SU-DHL-6 (cell line): ENCODE measurements at regions not wholly inside any gene's neighbourhood (a gene's known extent, or its start where the extent isn't known, plus 50 kb on each side); places are given as distances from the start of the nearest gene placed in this dataset.

Experiments
- H2AFZ ChIP-seq: fragments of 200-600 bp; sonication (generic); 2 replicates; pipeline ENCODE4 v1.6.1; 2014; ENCODE audit warnings: low read depth, mild to moderate bottlenecking, moderate library complexity, mixed read lengths, antibody characterized with exemption, low read length; ENCODE audit not compliant: severe bottlenecking
- H3F3A ChIP-seq: fragments of 200-600 bp; shearing (Covaris generic); 2 replicates; pipeline ENCODE4 v1.6.0; 2016; ENCODE audit warnings: antibody characterized with exemption, mild to moderate bottlenecking; ENCODE audit not compliant: insufficient read depth
- H3K27ac ChIP-seq: fragments of 200-600 bp; sonication (generic); 2 replicates; pipeline ENCODE4 v1.5.1; 2016; ENCODE audit warnings: low read depth, mild to moderate bottlenecking, low read length, moderate library complexity, mixed read lengths
- H3K27me3 ChIP-seq: fragments of 200-600 bp; sonication (generic), shearing (Covaris generic); 2 replicates; pipeline ENCODE4 v1.6.0; 2014; ENCODE audit warnings: mild to moderate bottlenecking, low read length
- H3K36me3 ChIP-seq: fragments of 200-600 bp; sonication (generic); 2 replicates; pipeline ENCODE4 v1.6.1; 2014; ENCODE audit warnings: mild to moderate bottlenecking, low read length, mixed read lengths
- H3K4me2 ChIP-seq: fragments of 300-600, 200-600 bp; shearing (Covaris generic), sonication (generic); 2 replicates; pipeline ENCODE4 v1.6.0; 2014; ENCODE audit warnings: low read length, low read depth, mild to moderate bottlenecking; ENCODE audit not compliant: poor library complexity, severe bottlenecking
- H3K4me3 ChIP-seq: fragments of 200-600 bp; sonication (generic); 2 replicates; pipeline ENCODE4 v1.5.1; 2014; ENCODE audit warnings: antibody characterized with exemption, low read length, mild to moderate bottlenecking, mixed read lengths; ENCODE audit not compliant: insufficient read depth, poor library complexity, severe bottlenecking
- H3K79me2 ChIP-seq: fragments of 200-600 bp; sonication (generic); 2 replicates; pipeline ENCODE4 v1.6.1; 2014; ENCODE audit warnings: mild to moderate bottlenecking, low read length, moderate library complexity; ENCODE audit not compliant: insufficient read depth
- H3K9ac ChIP-seq: fragments of 200-600 bp; sonication (generic); 2 replicates; pipeline ENCODE4 v1.7.0; 2014; ENCODE audit warnings: mild to moderate bottlenecking, low read length
- H3K9me2 ChIP-seq: fragments of 200-600 bp; sonication (generic); replicated peaks from 2 replicates; pipeline ENCODE4 v1.6.1; 2014; ENCODE audit warnings: low read length; ENCODE audit not compliant: insufficient read depth
- H3K9me3 ChIP-seq: fragments of 200-600 bp; sonication (generic); 2 replicates; pipeline ENCODE4 v1.6.1; 2014; ENCODE audit warnings: low read length, mixed read lengths; ENCODE audit not compliant: insufficient read depth
- H4K20me1 ChIP-seq: fragments of 200-600 bp; sonication (generic); 2 replicates; pipeline ENCODE4 v1.6.1; 2014; ENCODE audit warnings: low read depth, mild to moderate bottlenecking, antibody characterized with exemption, low read length, moderate library complexity, mixed read lengths
- CTCF ChIP-seq: fragments of 200-600 bp; sonication (generic); IDR thresholded peaks from one replicate; pipeline ENCODE4 v1.5.1; 2017; ENCODE audit warnings: antibody characterized with exemption, mild to moderate bottlenecking, low read length, moderate library complexity; ENCODE audit not compliant: insufficient read depth, poor library complexity, severe bottlenecking
- EZH2phosphoT487 ChIP-seq: fragments of 200-600 bp; sonication (generic), shearing (Covaris generic); conservative IDR thresholded peaks from 2 replicates; pipeline ENCODE4 v1.6.1; 2018; ENCODE audit warnings: mild to moderate bottlenecking, antibody characterized with exemption, low read length, moderate library complexity, mixed read lengths

GRCh38 chr5:116814626-116815385 lies 240.2 kb upstream of the SEMA6A start:
- TF ChIP-seq CTCF (no peak), EZH2phosphoT487 (no peak)
- Histone ChIP-seq H3K79me2 (no peaks in the 10 kb centered on the region), H2AFZ (no peak overlapping the region), H4K20me1 (no peaks in the 10 kb centered on the region), H3K36me3 (no peaks in the 10 kb centered on the region), H3K9me2 (no peaks in the 10 kb centered on the region), H3K27ac (no peak overlapping the region), H3K9ac (no peak overlapping the region), H3K27me3 (no peaks in the 10 kb centered on the region), H3K9me3 (no peaks in the 10 kb centered on the region), H3K4me3 (no peak overlapping the region), H3F3A (no peaks in the 10 kb centered on the region), H3K4me2 (no peak overlapping the region)

- no peaks in the 10 kb centered on the region for H3K79me2 ChIP-seq
Measured at GRCh38 chr5:116813906-116814305, 239.3 kb upstream of the SEMA6A start.

GRCh38 chr5:116813356-116813755 lies 238.7 kb upstream of the SEMA6A start:
- H3K9ac ChIP-seq = no peak overlapping the region
- TF ChIP-seq CTCF = no peak
- no peak for TF ChIP-seq EZH2phosphoT487
- H3K9me2 ChIP-seq = no peaks in the 10 kb centered on the region
- H3K9me3 ChIP-seq = no peaks in the 10 kb centered on the region
- H3K4me3 ChIP-seq = no peak overlapping the region
- no peaks in the 10 kb centered on the region for H3K36me3 ChIP-seq
- no peak overlapping the region for H3K4me2 ChIP-seq
- H3F3A ChIP-seq = no peaks in the 10 kb centered on the region
- H3K27ac ChIP-seq = no peak overlapping the region
- H2AFZ ChIP-seq = no peak overlapping the region
- no peaks in the 10 kb centered on the region for H3K27me3 ChIP-seq
- no peaks in the 10 kb centered on the region for H3K79me2 ChIP-seq
- H4K20me1 ChIP-seq = no peaks in the 10 kb centered on the region

More at GRCh38 chr5:116813906-116814305, 239.3 kb upstream of the SEMA6A start:
- Histone ChIP-seq H3K9me3 (no peaks in the 10 kb centered on the region), H3K27ac (no peak overlapping the region), H3K9ac (no peak overlapping the region), H3K27me3 (no peaks in the 10 kb centered on the region), H3K36me3 (no peaks in the 10 kb centered on the region), H2AFZ (no peak overlapping the region), H3K9me2 (no peaks in the 10 kb centered on the region), H3K4me2 (no peak overlapping the region), H4K20me1 (no peaks in the 10 kb centered on the region), H3K4me3 (no peak overlapping the region), H3F3A (no peaks in the 10 kb centered on the region)
- no peak for TF ChIP-seq EZH2phosphoT487
- TF ChIP-seq CTCF = no peak
